ENCODE measurements at regions not wholly inside any gene's neighbourhood (a gene's known extent, or its start where the extent isn't known, plus 50 kb on each side); places are given as distances from the start of the nearest gene placed in this dataset.
A peak's percentile ranks its signal among the peaks of the same experiment; 100 is the strongest.
"Not testable (repeated sequence)": the region's sequence is repeated elsewhere in the genome, so short reads cannot be mapped to it uniquely, and the experiment has no call there.

GRCh38 chr2:91476244-91476935 lies 2784.9 kb downstream of the RPIA start:
- not testable (repeated sequence) for H3K36me3 Mint-ChIP-seq (ENCODE audit: insufficient read depth in 2 of 2); ATAC-seq (replicated peaks in 1 of 2); H3K9me3 Mint-ChIP-seq; DNase-seq; H3K4me1 Mint-ChIP-seq (ENCODE audit: low read depth)
- peak overlapping the region; percentile 72 to 77 for H3K4me3 Mint-ChIP-seq
- peaks cover 19% of the 10 kb centered on the region for H3K27me3 Mint-ChIP-seq (ENCODE audit: low read depth)
- peak overlapping the region; percentile 96 for H3K27ac Mint-ChIP-seq

DNA sequence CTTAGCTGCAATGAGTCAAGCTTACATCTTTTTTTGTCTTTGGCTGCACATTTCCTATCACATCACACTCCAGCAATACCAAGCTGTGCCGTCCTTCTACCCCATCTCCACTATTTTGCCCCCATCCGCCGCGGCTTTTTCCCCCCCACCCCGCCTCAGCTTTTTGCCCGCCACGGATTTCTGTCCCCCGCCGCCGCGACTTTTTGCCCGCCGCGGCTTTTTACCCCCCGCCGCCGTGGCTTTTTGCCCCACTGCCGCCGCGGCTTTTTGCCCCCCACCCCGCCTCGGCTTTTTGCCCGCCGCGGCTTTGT lies 2785.4 kb downstream of the RPIA start:
- not testable (repeated sequence) for H3K36me3 Mint-ChIP-seq (ENCODE audit: insufficient read depth in 2 of 2); DNase-seq; H3K9me3 Mint-ChIP-seq; ATAC-seq (replicated peaks in 1 of 2); H3K4me1 Mint-ChIP-seq (ENCODE audit: low read depth)
- Mint-ChIP-seq H3K4me3 (peak overlapping the region; percentile 72 to 77), H3K27ac (peak overlapping the region; percentile 96), H3K27me3 (ENCODE audit: low read depth) (peaks cover 22% of the 10 kb centered on the region)

GRCh38 chr2:91477291-91477690 lies 2785.8 kb downstream of the RPIA start:
- peaks cover 18% of the 10 kb centered on the region for H3K27me3 Mint-ChIP-seq (ENCODE audit: low read depth)
- not testable (repeated sequence) for H3K9me3 Mint-ChIP-seq; DNase-seq; H3K4me1 Mint-ChIP-seq (ENCODE audit: low read depth); ATAC-seq (replicated peaks in 1 of 2); H3K27ac Mint-ChIP-seq; H3K36me3 Mint-ChIP-seq (ENCODE audit: insufficient read depth in 2 of 2); H3K4me3 Mint-ChIP-seq

DNA sequence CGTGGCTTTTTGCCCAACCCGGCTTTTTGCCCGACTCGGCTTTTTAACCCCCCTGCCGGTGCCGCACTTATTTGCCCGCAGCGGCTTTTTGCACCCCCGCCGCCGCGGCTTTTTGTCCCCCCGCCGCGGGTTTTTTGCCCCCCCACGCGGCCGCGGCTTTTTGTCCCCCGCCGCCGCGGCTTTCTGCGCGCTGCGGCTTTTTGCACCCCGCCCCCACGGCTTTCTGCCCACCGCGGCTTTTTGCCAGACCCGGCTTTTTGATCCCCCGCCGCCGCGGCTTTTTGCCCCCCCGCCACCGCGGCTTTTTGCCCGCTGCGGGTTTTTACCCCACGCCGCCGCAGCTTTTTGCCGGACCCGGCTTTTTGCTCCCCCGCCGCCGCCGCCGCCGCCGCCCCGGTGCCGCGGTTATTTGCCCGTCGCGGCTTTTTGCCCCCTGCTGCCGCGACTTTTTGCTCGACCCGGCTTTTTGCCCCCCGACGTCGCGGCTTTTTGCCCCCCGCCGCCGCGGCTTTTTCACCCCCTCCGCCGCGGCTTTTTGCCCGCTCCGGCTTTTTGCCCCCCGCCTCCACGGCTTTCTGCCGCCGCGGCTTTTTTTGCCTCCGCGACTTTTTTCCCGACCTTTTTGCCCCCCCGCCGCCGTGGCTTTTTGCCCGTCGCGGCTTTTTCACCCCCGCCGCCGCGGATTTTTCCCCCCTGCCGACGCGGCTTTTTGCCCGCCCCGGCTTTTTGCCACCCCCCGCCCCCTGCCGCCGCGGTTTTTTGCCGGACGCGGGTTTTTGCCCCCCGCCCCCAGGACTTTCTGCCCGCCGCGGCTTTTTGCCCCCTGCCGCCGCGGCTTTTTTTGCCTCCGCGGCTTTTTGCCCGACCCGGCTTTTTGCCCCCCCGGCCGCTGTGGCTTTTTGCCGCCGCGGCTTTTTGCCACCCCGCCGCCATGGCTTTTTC lies 2786.5 kb downstream of the RPIA start:
- H3K27ac Mint-ChIP-seq: peak overlapping the region; percentile 28
- no peak for ATAC-seq (replicated peaks in 1 of 2)
- DNase-seq: peak in 1 of 2 donors; percentile 18
- H3K4me1 Mint-ChIP-seq (ENCODE audit: low read depth): no peaks in the 10 kb centered on the region
- no peaks in the 10 kb centered on the region for H3K9me3 Mint-ChIP-seq
- H3K27me3 Mint-ChIP-seq (ENCODE audit: low read depth): peaks cover 16% of the 10 kb centered on the region
- H3K4me3 Mint-ChIP-seq: peak overlapping the region; percentile 31 to 63
- peaks cover 2 to 4% of the 10 kb centered on the region in 2 donors for H3K36me3 Mint-ChIP-seq (ENCODE audit: insufficient read depth in 2 of 2)

DNA sequence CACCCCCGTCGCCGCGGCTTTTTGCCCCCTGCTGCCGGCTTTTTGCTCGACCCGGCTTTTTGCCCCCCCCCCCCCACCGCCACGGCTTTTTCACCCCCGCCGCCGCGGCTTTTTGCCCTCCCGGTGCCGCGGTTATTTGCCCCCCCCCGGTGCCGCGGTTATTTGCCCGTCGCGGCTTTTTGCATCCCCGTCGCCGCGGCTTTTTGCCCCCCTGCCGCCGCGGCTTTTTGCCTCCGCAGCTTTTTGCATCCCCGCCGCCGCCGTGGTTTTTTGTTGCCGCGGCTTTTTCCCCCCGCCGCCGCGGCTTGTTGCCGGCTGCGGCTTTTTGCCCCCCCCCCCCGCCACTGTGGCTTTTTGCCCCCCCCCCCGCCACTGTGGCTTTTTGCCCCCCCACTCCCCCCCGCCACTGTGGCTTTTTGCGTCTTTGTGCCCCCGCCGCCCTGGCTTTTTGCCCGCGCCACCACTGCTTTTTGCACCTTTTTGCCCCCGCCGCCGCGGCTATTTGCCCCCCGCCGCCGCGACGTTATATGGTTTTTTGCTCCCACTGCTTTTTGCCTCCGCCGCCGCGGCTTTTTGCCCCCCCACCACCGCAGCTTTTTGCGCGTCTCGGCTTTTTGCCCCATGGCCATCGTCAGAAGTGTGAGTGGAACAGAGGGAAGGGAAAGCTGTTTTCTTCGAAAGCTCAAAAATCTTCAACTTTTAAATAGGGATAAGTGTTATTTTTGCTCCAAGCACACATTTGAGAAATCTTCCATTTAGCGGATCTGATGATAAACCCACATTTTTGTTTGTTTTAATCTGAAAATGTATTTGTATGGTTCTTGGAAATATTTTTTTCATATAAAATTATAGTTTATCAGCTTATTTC lies 2787.6 kb downstream of the RPIA start:
- not testable (repeated sequence) for ATAC-seq (replicated peaks in 1 of 2); H3K4me1 Mint-ChIP-seq (ENCODE audit: low read depth); H3K9me3 Mint-ChIP-seq; H3K27ac Mint-ChIP-seq; H3K36me3 Mint-ChIP-seq (ENCODE audit: insufficient read depth in 2 of 2)
- H3K4me3 Mint-ChIP-seq: peak overlapping the region; percentile 73 to 78
- DNase-seq: peak in 1 of 2 donors; percentile 18
- peaks cover 16% of the 10 kb centered on the region for H3K27me3 Mint-ChIP-seq (ENCODE audit: low read depth)

DNA sequence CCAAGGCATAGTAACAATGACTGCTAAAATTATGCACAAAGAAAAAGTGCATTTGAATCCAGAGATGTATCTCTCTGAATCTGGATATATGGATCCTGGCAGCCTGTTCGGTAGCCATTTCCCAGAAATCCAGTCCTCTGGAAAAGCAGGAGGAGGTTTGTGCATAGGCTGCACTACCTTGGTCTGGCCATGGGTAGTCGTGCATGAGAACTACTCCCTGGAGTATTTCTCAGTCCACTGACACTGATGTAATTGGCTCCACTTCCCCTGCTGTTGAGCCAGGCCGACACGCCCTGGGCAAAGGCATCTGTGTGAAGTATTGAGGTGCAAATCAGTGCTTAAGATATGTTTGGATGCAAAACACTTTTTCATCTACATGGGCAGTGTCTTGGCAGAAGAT lies 2793.8 kb downstream of the RPIA start:
- not testable (repeated sequence) for H3K9me3 Mint-ChIP-seq; H3K36me3 Mint-ChIP-seq (ENCODE audit: insufficient read depth in 2 of 2); H3K4me3 Mint-ChIP-seq; DNase-seq; H3K27ac Mint-ChIP-seq; H3K4me1 Mint-ChIP-seq (ENCODE audit: low read depth); H3K27me3 Mint-ChIP-seq (ENCODE audit: low read depth); ATAC-seq (replicated peaks in 1 of 2)

- not testable (repeated sequence) for H3K9me3 Mint-ChIP-seq; H3K36me3 Mint-ChIP-seq (ENCODE audit: insufficient read depth in 2 of 2); H3K4me3 Mint-ChIP-seq; H3K27ac Mint-ChIP-seq; DNase-seq; H3K27me3 Mint-ChIP-seq (ENCODE audit: low read depth); ATAC-seq (replicated peaks in 1 of 2); H3K4me1 Mint-ChIP-seq (ENCODE audit: low read depth)
These were observed 2805.9 kb downstream of the RPIA start for GRCh38 chr2:91497129-91498064.

DNA sequence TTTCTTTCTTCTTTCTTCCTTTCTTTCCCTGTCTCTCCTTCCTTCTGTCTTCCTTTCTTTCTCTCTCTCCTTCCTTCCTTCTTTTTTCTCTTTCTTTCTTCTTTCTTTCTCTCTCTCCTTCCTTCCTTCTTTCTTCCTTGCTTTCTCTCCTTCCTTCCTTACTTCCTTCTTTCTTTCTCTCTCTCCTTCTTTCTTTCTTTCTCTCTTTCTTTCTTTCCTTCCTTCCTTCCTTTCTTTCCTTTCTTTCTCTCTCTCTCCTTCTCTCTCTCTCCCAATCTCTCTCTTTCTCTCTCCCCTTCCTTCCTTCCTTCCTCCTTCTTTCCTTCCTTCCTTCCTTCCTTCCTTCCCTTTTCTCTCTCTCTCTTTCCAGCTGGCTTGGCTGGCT lies 2806.6 kb downstream of the RPIA start:
- not testable (repeated sequence) for H3K36me3 Mint-ChIP-seq (ENCODE audit: insufficient read depth in 2 of 2); H3K4me3 Mint-ChIP-seq; H3K27ac Mint-ChIP-seq; ATAC-seq (replicated peaks in 1 of 2); DNase-seq; H3K9me3 Mint-ChIP-seq; H3K4me1 Mint-ChIP-seq (ENCODE audit: low read depth); H3K27me3 Mint-ChIP-seq (ENCODE audit: low read depth)

DNA sequence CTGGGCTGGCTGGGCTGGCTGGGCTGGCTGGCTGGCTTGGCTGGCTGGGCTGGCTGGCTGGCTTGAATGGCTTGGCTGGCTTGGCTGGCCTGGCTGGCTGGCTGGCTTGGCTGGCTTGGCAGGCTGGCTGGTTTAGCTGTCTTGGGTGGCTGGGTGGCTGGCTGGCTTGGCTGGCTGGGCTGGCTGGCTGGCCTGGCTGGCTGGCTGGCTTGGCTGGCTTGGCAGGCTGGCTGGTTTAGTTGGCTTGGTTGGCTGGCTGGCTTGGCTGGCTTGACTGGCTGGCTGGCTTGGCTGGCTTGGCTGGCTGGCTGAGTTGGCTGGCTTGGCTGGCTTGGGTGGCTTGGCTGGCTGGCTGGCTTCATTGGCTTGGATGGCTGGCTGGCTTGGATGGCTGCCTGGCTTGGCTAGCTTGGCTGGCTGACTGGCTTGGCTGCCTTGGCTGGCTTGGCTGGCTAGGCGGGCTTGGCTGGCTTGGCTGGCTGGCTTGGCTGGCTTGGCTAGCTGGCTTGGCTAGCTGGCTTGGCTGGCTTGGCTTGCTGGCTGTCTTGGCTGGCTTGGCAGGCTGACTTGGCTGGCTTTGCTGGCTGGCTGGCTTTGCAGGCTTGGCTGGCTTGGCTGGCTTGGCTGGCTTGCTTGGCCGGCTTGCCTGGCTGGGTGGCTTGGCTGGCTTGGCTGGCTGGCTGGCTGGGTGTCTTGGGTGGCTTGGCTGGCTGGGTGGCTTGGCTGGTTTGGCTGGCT lies 2807.2 kb downstream of the RPIA start:
- ATAC-seq (replicated peaks in 1 of 2); H3K36me3 Mint-ChIP-seq (ENCODE audit: insufficient read depth in 2 of 2); H3K27ac Mint-ChIP-seq; DNase-seq; H3K27me3 Mint-ChIP-seq (ENCODE audit: low read depth); H3K4me1 Mint-ChIP-seq (ENCODE audit: low read depth); H3K9me3 Mint-ChIP-seq; H3K4me3 Mint-ChIP-seq: not testable (repeated sequence)

DNA sequence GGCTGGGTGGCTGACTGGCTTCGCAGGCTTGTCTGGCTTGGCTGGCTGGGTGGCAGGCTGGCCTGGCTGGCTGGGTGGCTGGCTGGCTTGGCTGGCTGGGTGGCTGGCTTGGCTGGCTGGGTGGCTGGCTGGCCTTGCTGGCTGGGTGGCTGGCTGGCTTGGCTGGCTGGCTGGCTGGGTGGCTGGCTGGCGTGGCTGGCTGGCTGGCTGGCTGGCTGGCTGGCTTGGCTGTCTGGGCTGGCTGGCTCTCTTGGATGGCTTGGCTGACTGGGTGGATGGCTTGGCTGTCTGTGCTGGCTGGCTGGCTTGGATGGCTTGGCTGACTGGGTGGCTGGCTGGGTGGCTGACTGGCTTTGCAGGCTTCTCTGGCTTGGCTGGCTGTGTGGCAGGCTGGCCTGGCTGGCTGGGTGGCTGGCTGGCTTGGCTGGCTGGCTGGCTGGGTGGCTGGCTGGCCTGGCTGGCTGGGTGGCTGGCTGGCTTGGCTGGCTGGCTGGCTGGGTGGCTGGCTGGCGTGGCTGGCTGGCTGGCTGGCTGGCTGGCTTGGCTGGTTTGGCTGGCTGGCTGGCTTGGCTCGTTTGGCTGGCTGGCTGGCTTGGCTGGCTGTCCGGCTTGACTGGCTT lies 2808.1 kb downstream of the RPIA start:
- not testable (repeated sequence) for H3K36me3 Mint-ChIP-seq (ENCODE audit: insufficient read depth in 2 of 2); H3K9me3 Mint-ChIP-seq; H3K27me3 Mint-ChIP-seq (ENCODE audit: low read depth); H3K27ac Mint-ChIP-seq; DNase-seq; ATAC-seq (replicated peaks in 1 of 2); H3K4me1 Mint-ChIP-seq (ENCODE audit: low read depth); H3K4me3 Mint-ChIP-seq

GRCh38 chr2:91500246-91500977 lies 2808.9 kb downstream of the RPIA start:
- H3K27ac Mint-ChIP-seq; H3K36me3 Mint-ChIP-seq (ENCODE audit: insufficient read depth in 2 of 2); H3K9me3 Mint-ChIP-seq; H3K4me1 Mint-ChIP-seq (ENCODE audit: low read depth); ATAC-seq (replicated peaks in 1 of 2); DNase-seq; H3K4me3 Mint-ChIP-seq; H3K27me3 Mint-ChIP-seq (ENCODE audit: low read depth): not testable (repeated sequence)
